GM18867 (cell line): ENCODE measurements at regions not wholly inside any gene's neighbourhood (a gene's known extent, or its start where the extent isn't known, plus 50 kb on each side); places are given as distances from the start of the nearest gene placed in this dataset.

Experiments
- ATAC-seq: cut with Tn5 transposase; IDR thresholded peaks from one replicate; pipeline ENCODE4 v1.9.1; 2021; ENCODE audit warnings: mild to moderate bottlenecking, moderate library complexity; ENCODE audit not compliant: unreplicated experiment

GRCh38 chr15:35911052-35911777 is 365.2 kb upstream of the DPH6 start:
- no peak for ATAC-seq

GRCh38 chr15:35912196-35912595 is 366.2 kb upstream of the DPH6 start:
- no peak for ATAC-seq

GRCh38 chr15:35914573-35914972 is 368.6 kb upstream of the DPH6 start:
- no peak for ATAC-seq

GRCh38 chr15:35921046-35921445 is 375.1 kb upstream of the DPH6 start:
- no peak for ATAC-seq

GRCh38 chr15:35925275-35926006 is 379.5 kb upstream of the DPH6 start:
- no peak for ATAC-seq

DNA sequence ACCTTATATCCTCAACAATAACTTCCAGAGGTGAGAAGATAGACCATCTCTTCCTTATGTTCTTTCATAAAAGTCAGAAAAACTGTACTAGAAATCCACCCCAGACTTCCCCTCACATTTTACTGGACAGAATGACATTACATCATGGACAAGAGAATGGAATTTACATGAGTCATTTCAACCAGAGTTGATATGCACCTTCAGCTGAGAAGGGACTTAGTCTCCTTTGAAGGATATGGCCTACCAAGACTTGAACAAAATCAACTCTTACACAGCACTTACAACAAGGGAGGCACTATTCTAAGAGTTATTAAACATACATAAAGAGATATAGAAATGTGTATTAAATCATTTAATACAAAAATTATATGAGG is 380.0 kb upstream of the DPH6 start:
- ATAC-seq, result no peak

DNA sequence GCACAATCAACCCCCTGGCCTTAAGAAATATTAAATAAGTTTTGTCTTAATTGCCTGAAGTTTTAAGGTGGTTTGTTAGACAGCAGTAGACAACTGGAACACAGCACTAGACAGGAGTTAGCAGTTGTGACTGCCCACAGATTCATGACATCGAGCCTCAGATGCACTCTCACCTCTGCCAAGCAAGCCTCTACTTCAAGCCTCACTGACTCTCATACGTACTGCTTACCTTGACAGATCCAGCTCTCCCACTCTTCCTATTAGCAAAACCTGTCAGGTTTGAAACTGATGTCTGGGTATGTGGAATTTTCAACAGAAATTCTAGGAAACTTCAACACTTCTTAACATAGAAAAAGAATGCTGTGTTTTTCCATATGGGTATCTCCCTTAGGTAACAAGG is 382.9 kb upstream of the DPH6 start:
- ATAC-seq, result peak; percentile 39

DNA sequence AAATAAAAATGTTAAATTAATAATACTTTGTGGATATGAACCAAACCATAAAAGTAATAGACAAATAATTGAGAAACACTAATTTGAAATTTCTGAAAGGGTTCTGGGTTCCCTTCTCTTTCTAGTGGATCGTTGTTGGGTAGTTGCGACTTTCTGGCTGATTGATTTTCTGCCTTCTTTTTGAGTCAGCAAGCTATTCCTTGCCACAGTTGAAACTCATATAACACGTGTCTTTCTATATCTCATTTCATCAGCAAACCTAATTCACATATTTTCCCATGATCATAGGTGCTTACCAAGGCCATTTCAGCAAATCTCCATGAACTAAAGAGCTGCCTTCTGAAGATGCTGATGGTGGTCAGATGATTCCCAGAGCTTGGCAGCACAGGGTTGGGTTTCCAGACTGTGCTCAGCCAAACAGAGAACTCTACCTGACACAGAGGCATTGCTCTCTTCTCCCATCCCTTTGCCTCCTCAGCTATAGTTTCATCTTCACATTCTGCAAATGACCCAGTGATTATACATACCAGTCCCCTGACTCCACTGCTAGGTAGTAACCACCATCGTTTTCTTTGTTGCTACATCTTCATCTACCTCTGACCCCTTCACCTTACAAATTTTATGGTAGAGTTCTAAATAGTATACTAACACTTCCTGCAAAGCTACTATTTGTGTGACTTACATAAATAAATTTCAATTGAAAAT is 383.9 kb upstream of the DPH6 start:
- peak; percentile 83 for ATAC-seq

DNA sequence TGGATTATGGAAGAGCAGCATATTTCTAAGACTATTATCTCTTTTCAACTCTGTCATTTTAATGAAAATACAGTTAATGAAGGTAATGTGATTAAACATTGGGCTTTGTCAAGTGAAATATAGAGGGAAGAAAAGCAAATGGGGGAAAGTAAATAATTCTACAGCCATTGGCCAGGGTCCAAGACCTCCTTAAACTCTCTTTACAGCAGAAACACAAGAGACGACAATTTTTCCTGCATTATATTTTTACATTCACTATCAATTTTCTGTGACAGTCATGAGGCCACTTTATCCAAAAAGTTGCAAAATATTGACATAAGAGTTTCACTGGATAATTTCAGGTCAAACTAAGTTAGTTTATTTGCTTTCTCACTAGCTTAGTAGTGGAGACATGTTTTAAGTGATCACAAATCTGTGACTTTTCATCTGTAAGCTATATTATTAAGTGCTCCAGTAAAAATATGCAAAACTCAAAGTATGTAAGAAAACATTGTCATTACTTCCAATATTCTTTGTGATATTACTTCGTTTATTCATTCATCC is 385.9 kb upstream of the DPH6 start:
- ATAC-seq, result no peak

GRCh38 chr15:35932531-35932930 is 386.6 kb upstream of the DPH6 start:
- ATAC-seq, result no peak

DNA sequence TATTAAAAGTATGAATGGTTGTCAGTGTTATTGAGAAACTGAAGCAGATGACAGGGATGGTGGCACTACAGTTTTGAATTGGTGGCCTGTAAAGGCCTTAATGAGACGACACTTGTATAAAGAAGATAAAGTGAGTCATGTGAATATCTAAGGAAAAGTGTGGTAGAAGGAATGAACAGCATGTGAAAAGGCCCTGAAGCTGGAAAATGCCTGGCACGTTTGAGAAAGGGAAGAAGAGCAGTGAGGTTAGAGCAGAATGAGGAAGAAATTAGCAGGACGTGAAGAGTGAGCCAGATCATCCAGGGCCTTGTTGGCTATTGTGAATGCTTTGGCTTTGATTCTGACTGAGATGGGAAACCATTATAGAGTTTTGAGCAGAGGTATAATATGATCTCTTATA is 387.6 kb upstream of the DPH6 start:
- ATAC-seq, result no peak

- no peak for ATAC-seq
These were observed 388.6 kb upstream of the DPH6 start for GRCh38 chr15:35934383-35935049.

- no peak for ATAC-seq
These were observed 390.3 kb upstream of the DPH6 start for GRCh38 chr15:35936284-35936683.

DNA sequence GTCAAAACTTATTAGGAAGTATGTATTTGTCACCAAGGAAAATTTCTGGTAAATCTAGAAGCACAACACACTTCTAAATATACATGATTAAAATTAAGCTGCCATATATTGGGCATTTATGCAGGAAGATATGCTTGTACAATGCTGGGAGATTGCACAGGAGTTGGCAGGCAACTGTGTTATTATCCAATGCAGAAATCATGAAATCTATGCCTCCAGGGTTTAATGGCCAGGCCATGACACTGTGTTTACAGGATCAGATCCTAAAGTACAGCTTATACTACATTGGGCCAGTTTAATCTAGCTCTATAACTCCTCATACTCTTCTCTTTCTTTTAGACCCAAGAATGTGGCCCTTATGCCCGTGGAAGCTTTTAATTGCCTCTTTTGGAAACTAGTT is 391.4 kb upstream of the DPH6 start:
- no peak for ATAC-seq

DNA sequence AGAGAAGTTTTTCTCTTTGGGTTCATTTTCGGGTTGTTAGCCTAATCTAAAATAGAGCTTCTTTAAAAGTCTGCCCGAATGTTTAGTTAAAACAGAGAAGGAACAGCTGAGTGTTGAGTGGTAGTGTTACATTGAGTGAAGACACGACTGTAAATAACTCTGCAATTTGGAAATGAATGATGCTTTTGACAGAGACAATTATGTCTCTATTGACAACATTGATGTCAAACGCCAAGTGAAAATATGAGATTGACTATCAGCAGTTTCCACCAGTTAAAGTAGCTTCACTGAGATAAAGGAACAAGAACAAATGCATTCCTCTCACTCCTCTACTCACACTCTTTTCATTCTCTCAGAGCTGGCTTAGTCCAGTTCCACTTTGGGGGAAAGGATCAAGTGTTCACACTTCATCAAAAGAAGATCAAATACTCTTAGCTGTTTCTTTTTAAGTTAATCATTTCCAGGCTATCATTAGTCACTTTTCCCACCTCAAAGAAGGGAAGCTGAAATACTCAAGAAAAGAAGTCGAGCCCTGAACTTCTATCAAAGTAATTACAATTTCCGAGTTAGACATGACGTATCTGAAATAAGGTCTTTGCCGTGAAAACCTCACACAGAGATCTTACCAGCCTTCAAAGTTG is 399.1 kb upstream of the DPH6 start:
- ATAC-seq, result no peak

- no peak for ATAC-seq
These were observed 407.5 kb upstream of the DPH6 start for GRCh38 chr15:35953424-35953823.

- no peak for ATAC-seq
These were observed 410.1 kb upstream of the DPH6 start for GRCh38 chr15:35956056-35956455.

DNA sequence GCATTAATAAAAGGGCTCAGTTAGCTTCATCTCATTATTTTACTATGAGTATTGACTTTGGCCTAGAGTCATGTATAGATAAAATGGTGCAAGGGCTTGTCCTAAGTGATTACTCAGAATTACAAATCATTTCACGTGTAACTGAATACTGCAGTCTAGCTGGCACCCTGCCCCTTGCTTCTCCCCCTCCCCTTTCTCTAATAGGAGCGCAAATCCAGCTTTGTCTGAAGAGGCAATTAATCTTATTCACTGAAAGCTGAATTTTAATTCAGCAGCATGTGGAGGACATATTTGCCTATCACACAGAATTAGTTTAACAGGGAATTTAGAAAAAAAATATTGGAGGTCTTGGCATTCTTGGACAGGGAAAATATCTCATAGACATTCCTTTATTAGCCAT is 412.1 kb upstream of the DPH6 start:
- ATAC-seq, result no peak

GRCh38 chr15:35958975-35959374 is 413.0 kb upstream of the DPH6 start:
- no peak for ATAC-seq

- ATAC-seq, result no peak
These were observed 417.4 kb upstream of the DPH6 start for GRCh38 chr15:35963326-35963725.

- no peak for ATAC-seq
These were observed 420.8 kb upstream of the DPH6 start for GRCh38 chr15:35966781-35967180.
